ENCODE measurements at regions not wholly inside any gene's neighbourhood (a gene's known extent, or its start where the extent isn't known, plus 50 kb on each side); places are given as distances from the start of the nearest gene placed in this dataset.
A peak's percentile ranks its signal among the peaks of the same experiment; 100 is the strongest.

DNA sequence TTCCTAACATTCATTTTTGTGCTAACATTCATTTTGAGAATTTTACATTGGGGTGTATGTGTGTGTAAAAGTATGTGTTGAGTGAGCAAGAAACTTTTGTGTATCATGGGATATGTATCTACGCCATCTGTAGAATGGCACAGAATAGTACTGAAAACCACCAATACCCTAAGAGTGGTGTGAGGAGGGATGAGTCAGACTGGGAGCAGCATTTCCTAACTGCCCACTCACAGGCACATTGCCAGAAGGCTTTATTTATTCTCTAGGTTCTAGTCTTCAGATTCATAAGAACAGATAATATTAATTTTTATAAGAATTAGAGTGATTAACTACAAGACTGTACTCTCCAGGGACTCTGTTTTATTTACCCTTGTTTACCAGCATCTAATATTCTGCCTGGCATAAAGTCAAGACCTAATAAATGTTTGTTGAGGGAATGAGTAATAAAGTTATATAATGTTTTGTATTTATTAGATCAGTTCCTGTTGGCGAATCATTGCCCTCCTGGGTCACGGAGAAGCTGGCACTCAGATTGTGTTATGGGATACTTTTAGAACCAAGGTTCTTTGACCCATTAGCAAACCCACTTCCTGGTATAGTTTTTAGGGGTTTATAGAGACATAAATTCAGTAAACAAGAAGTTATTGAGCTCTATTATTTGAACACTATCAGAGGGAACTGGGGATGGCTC is 159.1 kb upstream of the PPP2R2B start:
- Histone ChIP-seq H3K36me3 (ENCODE audit: control insufficient read depth in 2 of 2, extremely low read depth in 1 of 2, insufficient read depth in 2 of 2, low read length in 2 of 2) (no peaks in the 10 kb centered on the region), H4K20me1 (replicated peaks; ENCODE audit: control insufficient read depth, extremely low read depth, insufficient read depth, low read length) (no peaks in the 10 kb centered on the region), H3K4me1 (ENCODE audit: control insufficient read depth, extremely low read depth, insufficient read depth, low read length) (peaks cover 4% of the 10 kb centered on the region), H3K9me3 (replicated peaks; ENCODE audit: control insufficient read depth, insufficient read depth, low read length) (no peaks in the 10 kb centered on the region), H2AFZ (ENCODE audit: low read depth, low read length) (no peak overlapping the region), H3K4me2 (ENCODE audit: insufficient read depth, low read length) (peak overlapping the region; percentile 36), H3K79me2 (ENCODE audit: control insufficient read depth, insufficient read depth, low read length) (no peaks in the 10 kb centered on the region), H3K9me1 (replicated peaks; ENCODE audit: control insufficient read depth, extremely low read depth, insufficient read depth, low read length) (no peaks in the 10 kb centered on the region), H3K4me3 (replicated peaks in 1 of 3; ENCODE audit: insufficient read depth in 1 of 3, low read depth in 1 of 3, low read length in 3 of 3) (no peak overlapping the region), H3K27ac (ENCODE audit: insufficient read depth, low read depth, low read length) (no peak overlapping the region), H3K9ac (replicated peaks; ENCODE audit: extremely low read depth, insufficient read depth, low read length) (no peak overlapping the region), H3K27me3 (ENCODE audit: control insufficient read depth in 2 of 2, insufficient read depth in 2 of 2, low read length in 2 of 2) (no peaks in the 10 kb centered on the region)
- ChIA-PET CTCF (interaction anchor here (0.9 to 1.5 kb wide), 2 partner anchors 151 to 333 kb away, joined by 3 to 5 read pairs; no protein-coding TSS in a partner anchor), POLR2A (no interaction called here)
- dilution Hi-C loops (cut with MboI; ENCODE audit: extremely low pct_ligation_motif_present, low sequenced_read_pairs), result no loop called here
- peak; percentile 13 for DNase-seq (ENCODE audit: low read depth, low spot score)
- intact Hi-C loops (cut with micrococcal nuclease), result no loop called here
- FAIRE-seq, result no peak
- TF ChIP-seq GATA2 (IDR thresholded peaks at IDR 0.05; ENCODE audit: insufficient read depth, insufficient read length, low read depth, low read length) (no peak), FOS (IDR thresholded peaks at IDR 0.05; ENCODE audit: borderline replicate concordance, insufficient read depth, low read length) (peak; percentile 69)
- BruUV-seq (replicated peaks), result no TSS peak

DNA sequence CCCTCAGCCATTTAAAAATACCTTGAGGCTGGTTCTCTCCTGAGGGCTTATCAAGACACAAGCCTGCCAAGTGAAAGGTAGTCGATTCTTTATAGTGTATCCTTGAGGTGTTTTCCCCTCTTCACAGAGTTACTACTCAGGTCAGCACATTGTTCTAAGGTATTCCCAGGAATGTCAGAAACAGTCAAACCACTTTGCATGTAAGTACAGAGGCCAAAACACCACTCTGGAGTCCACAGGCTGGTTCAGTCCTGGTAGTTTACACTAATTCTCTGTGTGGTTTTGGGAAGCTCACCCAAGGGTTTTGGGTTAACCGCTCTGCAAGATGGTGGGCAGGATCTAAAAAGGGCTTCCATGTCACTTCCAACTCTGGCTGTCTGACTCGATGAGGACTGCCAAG is 162.3 kb upstream of the PPP2R2B start:
- Histone ChIP-seq H3K9me3 (replicated peaks; ENCODE audit: control insufficient read depth, insufficient read depth, low read length) (no peaks in the 10 kb centered on the region), H3K4me3 (replicated peaks in 1 of 3; ENCODE audit: insufficient read depth in 1 of 3, low read depth in 1 of 3, low read length in 3 of 3) (no peak overlapping the region), H3K79me2 (ENCODE audit: control insufficient read depth, insufficient read depth, low read length) (no peaks in the 10 kb centered on the region), H3K9me1 (replicated peaks; ENCODE audit: control insufficient read depth, extremely low read depth, insufficient read depth, low read length) (no peaks in the 10 kb centered on the region), H2AFZ (ENCODE audit: low read depth, low read length) (no peak overlapping the region), H3K36me3 (ENCODE audit: control insufficient read depth in 2 of 2, extremely low read depth in 1 of 2, insufficient read depth in 2 of 2, low read length in 2 of 2) (no peaks in the 10 kb centered on the region), H3K9ac (replicated peaks; ENCODE audit: extremely low read depth, insufficient read depth, low read length) (no peak overlapping the region), H3K4me2 (ENCODE audit: insufficient read depth, low read length) (no peak overlapping the region), H4K20me1 (replicated peaks; ENCODE audit: control insufficient read depth, extremely low read depth, insufficient read depth, low read length) (no peaks in the 10 kb centered on the region), H3K27ac (ENCODE audit: insufficient read depth, low read depth, low read length) (no peak overlapping the region), H3K4me1 (ENCODE audit: control insufficient read depth, extremely low read depth, insufficient read depth, low read length) (peaks cover 4% of the 10 kb centered on the region), H3K27me3 (ENCODE audit: control insufficient read depth in 2 of 2, insufficient read depth in 2 of 2, low read length in 2 of 2) (no peaks in the 10 kb centered on the region)
- TF ChIP-seq FOS (IDR thresholded peaks at IDR 0.05; ENCODE audit: borderline replicate concordance, insufficient read depth, low read length), result no peak
- no peak for TF ChIP-seq MYC (IDR thresholded peaks at IDR 0.05; ENCODE audit: low read depth, low read length)
- TF ChIP-seq, protein P1, sequence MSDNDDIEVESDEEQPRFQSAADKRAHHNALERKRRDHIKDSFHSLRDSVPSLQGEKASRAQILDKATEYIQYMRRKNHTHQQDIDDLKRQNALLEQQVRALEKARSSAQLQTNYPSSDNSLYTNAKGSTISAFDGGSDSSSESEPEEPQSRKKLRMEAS (IDR thresholded peaks at IDR 0.05; ENCODE audit: insufficient read depth, insufficient read length), result no peak
- no peak for TF ChIP-seq POLR2A (IDR thresholded peaks at IDR 0.05; ENCODE audit: low read depth, low read length)
- TF ChIP-seq GATA2 (IDR thresholded peaks at IDR 0.05; ENCODE audit: insufficient read depth, insufficient read length, low read depth, low read length), result no peak
- TF ChIP-seq, protein P2, sequence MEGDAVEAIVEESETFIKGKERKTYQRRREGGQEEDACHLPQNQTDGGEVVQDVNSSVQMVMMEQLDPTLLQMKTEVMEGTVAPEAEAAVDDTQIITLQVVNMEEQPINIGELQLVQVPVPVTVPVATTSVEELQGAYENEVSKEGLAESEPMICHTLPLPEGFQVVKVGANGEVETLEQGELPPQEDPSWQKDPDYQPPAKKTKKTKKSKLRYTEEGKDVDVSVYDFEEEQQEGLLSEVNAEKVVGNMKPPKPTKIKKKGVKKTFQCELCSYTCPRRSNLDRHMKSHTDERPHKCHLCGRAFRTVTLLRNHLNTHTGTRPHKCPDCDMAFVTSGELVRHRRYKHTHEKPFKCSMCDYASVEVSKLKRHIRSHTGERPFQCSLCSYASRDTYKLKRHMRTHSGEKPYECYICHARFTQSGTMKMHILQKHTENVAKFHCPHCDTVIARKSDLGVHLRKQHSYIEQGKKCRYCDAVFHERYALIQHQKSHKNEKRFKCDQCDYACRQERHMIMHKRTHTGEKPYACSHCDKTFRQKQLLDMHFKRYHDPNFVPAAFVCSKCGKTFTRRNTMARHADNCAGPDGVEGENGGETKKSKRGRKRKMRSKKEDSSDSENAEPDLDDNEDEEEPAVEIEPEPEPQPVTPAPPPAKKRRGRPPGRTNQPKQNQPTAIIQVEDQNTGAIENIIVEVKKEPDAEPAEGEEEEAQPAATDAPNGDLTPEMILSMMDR (IDR thresholded peaks at IDR 0.05; ENCODE audit: extremely low read depth in 1 of 2, insufficient read depth in 1 of 2, low read depth in 1 of 2, low read length in 2 of 2), result no peak
- no peak for TF ChIP-seq POLR2AphosphoS5 (IDR thresholded peaks at IDR 0.05; ENCODE audit: insufficient read depth, low read depth, low read length)
- ChIA-PET POLR2A (no interaction called here), CTCF (no interaction called here)
- DNase-seq (ENCODE audit: low read depth, low spot score), result no peak
- no peak for FAIRE-seq
- dilution Hi-C loops (cut with MboI; ENCODE audit: extremely low pct_ligation_motif_present, low sequenced_read_pairs) (no loop called here), intact Hi-C loops (cut with micrococcal nuclease) (no loop called here)
- BruUV-seq (replicated peaks), result no TSS peak

All from endothelial cell of umbilical vein (primary cell).